ENCODE measurements at regions not wholly inside any gene's neighbourhood (a gene's known extent, or its start where the extent isn't known, plus 50 kb on each side); places are given as distances from the start of the nearest gene placed in this dataset.

DNA sequence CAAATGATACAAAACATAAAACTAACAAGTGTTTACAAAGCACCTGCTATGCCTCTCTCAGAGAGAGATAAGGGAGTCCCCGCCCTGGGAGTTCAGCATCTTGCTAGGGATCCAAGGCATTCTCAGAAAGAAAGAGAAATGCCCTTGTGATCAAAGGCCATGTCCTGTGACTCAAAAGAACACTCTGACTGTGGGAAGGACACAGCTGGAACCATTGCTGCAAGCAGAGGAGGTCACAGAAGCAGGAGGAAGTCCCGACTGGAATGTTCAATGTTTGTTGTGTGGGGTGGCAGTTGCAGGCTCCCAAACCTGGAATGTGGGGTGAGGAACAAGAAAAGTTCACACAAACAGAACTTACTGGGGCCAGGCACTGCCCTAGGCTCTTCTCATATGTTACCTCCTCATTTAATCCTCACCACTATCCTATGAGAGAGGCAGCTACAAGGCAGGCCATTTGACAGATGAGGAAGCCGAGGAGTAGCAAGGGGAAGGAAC, 93.0 kb upstream of the GRIK3 start:
- H3K4me3 ChIP-seq (ENCODE audit: low read length): no peak overlapping the region
- no peak for DNase-seq (ENCODE audit: low read depth)
- TF ChIP-seq, protein P1, sequence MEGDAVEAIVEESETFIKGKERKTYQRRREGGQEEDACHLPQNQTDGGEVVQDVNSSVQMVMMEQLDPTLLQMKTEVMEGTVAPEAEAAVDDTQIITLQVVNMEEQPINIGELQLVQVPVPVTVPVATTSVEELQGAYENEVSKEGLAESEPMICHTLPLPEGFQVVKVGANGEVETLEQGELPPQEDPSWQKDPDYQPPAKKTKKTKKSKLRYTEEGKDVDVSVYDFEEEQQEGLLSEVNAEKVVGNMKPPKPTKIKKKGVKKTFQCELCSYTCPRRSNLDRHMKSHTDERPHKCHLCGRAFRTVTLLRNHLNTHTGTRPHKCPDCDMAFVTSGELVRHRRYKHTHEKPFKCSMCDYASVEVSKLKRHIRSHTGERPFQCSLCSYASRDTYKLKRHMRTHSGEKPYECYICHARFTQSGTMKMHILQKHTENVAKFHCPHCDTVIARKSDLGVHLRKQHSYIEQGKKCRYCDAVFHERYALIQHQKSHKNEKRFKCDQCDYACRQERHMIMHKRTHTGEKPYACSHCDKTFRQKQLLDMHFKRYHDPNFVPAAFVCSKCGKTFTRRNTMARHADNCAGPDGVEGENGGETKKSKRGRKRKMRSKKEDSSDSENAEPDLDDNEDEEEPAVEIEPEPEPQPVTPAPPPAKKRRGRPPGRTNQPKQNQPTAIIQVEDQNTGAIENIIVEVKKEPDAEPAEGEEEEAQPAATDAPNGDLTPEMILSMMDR (conservative IDR thresholded peaks at IDR 0.05; ENCODE audit: low read depth, low read length): no peak

DNA sequence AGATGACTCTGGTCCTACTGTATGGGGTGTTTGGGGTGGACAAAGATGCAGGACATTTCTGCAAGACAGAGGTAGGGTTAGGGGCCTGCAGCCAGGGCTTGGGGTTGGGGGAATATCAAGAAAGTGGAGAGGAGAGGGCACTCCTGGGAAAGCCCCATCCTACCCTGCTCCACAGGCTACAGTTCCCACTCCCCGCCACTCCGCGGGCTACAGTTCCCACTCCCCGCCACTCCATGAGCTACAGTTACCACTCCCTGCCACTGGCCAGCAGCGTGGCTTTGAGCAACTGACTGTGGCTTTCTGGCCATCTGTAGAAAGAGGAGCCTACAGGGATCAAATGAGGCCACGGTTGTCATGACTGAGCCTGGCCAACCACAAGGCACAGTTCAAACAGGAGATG, 93.8 kb upstream of the GRIK3 start:
- no peak overlapping the region for H3K4me3 ChIP-seq (ENCODE audit: low read length)
- TF ChIP-seq, protein P1 (conservative IDR thresholded peaks at IDR 0.05; ENCODE audit: low read depth, low read length): no peak
- DNase-seq (ENCODE audit: low read depth): no peak

DNA sequence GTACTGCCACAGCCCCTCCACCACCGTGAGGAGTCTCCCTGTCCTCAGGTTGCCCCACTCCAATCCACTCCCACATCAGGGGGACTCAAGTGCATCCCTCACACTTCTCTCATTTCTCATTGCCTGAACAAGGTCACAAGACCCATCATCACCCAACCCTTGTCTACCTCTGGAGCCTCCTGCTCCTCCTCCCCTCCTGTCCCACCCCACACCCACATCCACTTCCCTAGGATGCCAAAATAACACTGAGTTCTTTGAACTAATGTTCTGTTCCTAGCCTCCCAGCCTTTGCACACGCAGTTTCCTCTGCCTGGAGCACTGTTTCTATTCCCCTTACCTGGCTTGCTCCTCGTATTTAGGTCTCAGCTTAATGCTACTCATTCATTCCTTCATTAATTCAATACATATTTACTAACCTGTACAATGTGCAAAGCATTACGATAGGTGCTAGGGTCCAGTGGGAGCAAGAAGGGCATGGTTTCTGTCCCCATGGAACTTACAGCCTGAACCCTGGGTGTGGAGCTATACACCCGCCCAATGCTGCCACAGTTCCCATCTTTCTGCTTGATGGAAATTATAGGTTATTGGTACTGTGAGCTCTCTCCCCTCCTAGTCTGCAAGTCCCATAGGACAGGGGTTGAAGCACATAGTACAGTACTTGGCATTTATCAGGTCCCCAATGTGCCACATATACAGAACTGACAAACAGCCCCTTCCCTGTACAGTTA, 96.1 kb upstream of the GRIK3 start:
- DNase-seq (ENCODE audit: low read depth): no peak
- TF ChIP-seq, protein P1 (conservative IDR thresholded peaks at IDR 0.05; ENCODE audit: low read depth, low read length): no peak
- no peak overlapping the region for H3K4me3 ChIP-seq (ENCODE audit: low read length)

DNA sequence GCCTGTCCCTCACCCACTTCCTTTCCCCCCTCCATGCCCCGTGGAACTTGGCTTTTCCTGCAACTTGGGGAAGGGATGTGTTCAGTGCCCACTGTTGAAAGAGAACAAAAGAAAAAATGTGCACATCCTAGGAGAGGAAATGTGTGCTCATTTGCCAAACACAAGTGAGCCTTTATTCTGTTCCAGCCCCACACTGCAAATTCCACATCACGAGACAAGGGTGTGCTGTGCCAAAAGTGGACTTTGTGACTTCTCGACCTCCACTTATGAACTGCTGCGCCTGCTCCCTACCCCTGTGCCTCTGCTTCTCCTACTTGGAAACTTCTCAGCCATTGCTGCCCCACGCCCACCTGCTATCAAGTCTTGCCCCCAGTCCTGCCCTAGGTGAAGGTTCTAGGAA, 97.0 kb upstream of the GRIK3 start:
- no peak for DNase-seq (ENCODE audit: low read depth)
- no peak overlapping the region for H3K4me3 ChIP-seq (ENCODE audit: low read length)
- TF ChIP-seq, protein P1 (conservative IDR thresholded peaks at IDR 0.05; ENCODE audit: low read depth, low read length): no peak

DNA sequence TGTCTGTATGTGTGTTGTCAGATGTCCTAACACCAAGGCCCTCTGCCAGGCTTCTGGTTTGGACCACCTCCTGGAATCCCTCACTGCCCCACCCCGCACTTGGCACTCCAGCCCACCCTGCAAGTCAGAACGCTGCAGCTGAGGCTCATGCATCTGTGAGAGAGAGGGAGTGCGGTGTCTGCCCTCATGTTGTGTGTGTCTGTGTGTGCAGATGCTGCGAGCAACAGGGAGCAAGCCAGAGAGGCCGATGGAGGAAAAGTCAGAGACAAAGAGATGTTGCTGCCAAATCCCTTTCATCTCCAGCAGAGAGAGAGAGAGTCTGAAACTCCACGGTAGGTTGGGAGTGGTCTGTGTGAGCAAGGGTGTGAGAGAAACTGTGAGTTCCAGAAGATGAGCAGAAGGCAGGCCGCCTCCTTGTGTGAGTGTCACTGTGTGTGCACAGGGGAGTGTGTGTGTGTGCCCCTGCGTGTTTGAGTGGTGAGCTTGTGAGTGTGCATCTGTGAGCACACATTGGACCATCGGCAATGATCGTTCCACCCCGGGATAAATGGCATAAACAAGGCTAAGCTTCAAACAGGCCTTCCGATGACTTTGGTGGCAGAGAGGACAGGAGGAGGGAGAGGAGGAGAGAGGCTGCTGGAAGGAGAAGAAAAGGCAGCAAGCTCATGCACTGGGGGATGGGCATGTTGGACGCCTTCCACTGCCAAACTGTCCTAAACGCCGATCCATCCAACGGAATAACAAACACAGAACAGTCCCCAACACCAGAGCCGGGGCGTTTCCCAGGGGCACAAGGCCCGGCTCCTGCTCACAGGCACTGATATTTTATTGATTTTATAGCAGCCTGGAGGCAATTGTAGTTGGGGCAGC, 99.2 kb upstream of the GRIK3 start:
- TF ChIP-seq, protein P1 (conservative IDR thresholded peaks at IDR 0.05; ENCODE audit: low read depth, low read length): no peak
- no peak for DNase-seq (ENCODE audit: low read depth)
- no peak overlapping the region for H3K4me3 ChIP-seq (ENCODE audit: low read length)

DNA sequence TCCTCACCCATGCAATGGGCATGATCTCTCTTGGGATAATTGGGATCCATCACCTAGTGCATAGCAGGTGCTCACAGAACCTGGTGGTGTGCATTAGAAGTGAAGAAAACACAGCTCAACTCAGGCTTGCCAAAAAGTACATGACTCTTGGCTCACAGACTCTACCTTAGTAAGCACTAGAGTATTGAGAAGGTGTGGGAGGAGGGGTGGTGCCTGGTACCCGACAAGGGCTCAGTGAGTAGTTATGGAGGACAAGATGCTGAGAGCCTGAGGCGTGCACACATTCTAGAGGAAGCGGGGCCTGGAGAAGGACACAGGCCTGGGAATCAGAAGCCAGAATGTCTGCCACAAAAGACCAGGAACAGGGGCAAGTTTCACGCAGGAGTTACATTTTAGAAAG, 100.3 kb upstream of the GRIK3 start:
- TF ChIP-seq, protein P1 (conservative IDR thresholded peaks at IDR 0.05; ENCODE audit: low read depth, low read length): no peak
- no peak for DNase-seq (ENCODE audit: low read depth)
- no peak overlapping the region for H3K4me3 ChIP-seq (ENCODE audit: low read length)

All from retinal pigment epithelial cell (primary cell).